VCaP (cell line): ENCODE measurements at regions not wholly inside any gene's neighbourhood (a gene's known extent, or its start where the extent isn't known, plus 50 kb on each side); places are given as distances from the start of the nearest gene placed in this dataset.

Source experiments
- H3K27ac ChIP-seq: fragments of 450-650 bp; 2 replicates; pipeline ENCODE4 v1.5.1; 2017
- TF ChIP-seq, protein P1 (sequence below): fragments of 450-650 bp; conservative IDR thresholded peaks from 2 replicates; pipeline ENCODE4 v1.5.1; 2017; ENCODE audit warnings: mild to moderate bottlenecking, moderate library complexity

DNA sequence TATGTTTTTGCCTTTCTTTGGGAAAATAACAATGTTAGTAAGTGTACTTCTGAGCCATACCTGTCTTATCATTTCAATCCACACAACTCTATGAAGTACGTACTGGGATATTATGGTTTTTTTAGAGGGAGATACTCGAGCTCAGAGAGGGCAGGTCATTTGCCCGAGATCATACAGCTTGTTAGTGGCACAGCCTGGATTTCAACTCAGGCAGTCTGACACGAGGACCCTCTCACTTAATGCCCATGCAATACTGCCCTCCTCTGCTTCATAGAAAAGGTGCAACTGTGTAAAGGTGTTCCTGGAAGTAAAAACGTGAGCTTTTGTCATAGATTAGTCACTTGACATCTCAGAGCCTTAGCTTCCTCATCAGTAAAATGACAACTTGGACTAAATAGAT, 128.0 kb downstream of the NDUFA12 start:
- TF ChIP-seq, protein P1, sequence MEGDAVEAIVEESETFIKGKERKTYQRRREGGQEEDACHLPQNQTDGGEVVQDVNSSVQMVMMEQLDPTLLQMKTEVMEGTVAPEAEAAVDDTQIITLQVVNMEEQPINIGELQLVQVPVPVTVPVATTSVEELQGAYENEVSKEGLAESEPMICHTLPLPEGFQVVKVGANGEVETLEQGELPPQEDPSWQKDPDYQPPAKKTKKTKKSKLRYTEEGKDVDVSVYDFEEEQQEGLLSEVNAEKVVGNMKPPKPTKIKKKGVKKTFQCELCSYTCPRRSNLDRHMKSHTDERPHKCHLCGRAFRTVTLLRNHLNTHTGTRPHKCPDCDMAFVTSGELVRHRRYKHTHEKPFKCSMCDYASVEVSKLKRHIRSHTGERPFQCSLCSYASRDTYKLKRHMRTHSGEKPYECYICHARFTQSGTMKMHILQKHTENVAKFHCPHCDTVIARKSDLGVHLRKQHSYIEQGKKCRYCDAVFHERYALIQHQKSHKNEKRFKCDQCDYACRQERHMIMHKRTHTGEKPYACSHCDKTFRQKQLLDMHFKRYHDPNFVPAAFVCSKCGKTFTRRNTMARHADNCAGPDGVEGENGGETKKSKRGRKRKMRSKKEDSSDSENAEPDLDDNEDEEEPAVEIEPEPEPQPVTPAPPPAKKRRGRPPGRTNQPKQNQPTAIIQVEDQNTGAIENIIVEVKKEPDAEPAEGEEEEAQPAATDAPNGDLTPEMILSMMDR = peak; percentile 77

DNA sequence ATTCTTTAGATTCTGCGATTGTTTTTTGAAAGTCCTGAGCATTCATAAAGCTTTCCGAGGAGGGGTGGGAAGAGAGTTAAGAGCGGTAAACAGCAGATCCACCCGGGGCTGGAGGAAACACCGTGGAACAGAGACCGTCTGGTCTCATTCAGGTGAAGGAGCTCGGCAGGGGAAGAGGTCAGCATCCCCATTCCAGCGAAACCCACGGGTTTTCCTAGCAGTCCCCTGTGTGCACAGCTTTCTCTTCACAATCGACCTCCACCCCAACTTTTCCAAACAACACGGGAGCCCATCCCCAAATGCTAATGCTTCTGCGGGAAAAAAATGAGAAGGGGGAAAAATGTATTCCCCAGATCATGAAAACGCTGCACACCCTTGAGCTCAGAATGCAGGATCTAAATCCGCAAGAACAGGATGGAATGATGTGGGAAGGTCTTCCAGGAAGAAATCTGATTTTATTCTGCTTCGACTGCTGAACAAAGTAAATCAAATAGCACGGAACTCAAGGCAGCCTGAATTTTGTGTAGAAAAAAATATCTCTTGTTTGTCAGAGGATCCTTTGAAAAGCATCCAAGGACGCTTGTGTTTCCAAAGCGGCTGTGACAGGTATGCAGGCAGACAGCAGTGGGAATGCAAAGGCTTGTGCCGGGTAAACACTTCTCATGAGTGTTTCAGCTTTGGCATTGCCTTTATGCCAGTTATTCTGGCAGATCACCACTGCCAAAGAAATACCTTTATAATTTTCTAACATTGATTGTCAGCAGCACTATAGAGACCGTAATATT, 128.8 kb downstream of the NDUFA12 start:
- peak overlapping the region; percentile 92 for H3K27ac ChIP-seq
- TF ChIP-seq, protein P1 = no peak

More for the DNA sequence above, 128.0 kb downstream of the NDUFA12 start:
- peak overlapping the region; percentile 92 for H3K27ac ChIP-seq

DNA sequence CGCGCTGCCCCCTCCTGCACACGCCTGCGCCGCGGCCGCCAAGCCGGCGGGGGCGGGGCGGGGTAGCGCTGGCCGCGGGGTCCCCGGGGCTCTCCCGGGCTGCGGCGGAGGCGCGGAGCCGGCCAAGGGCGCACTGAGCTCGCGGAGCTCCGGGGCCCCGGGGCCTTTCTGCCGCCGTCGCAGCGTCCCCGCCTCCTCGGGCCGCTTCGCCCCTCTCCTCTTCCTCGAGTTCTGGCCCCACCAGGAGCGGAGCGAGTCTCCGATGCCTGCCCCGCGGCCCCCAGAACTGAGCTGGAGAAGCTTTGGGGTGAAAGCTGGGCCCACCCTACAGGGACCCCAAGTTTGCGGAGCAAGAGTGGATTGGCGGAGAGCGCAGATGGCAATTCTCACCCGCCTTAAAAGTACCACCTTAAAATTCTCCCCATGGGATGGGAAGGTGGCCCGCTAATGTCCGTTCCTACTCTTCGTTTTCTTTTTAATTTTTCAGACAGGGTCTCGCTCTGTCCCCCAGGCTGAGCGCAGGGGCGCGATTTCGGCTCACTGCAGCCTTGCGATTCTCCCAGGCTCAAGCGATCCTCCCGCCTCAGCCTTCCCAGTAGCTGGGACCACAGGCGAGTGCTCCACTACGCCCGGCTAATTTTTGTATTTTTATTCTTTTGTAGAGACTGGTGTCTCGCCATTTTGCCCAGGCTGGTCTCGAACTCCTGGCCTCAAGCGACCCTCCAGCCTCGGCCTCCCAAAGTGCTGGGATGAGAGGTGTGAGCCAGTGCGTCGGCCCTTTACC, 129.6 kb downstream of the NDUFA12 start:
- TF ChIP-seq, protein P1 = no peak
- peak overlapping the region; percentile 92 for H3K27ac ChIP-seq

DNA sequence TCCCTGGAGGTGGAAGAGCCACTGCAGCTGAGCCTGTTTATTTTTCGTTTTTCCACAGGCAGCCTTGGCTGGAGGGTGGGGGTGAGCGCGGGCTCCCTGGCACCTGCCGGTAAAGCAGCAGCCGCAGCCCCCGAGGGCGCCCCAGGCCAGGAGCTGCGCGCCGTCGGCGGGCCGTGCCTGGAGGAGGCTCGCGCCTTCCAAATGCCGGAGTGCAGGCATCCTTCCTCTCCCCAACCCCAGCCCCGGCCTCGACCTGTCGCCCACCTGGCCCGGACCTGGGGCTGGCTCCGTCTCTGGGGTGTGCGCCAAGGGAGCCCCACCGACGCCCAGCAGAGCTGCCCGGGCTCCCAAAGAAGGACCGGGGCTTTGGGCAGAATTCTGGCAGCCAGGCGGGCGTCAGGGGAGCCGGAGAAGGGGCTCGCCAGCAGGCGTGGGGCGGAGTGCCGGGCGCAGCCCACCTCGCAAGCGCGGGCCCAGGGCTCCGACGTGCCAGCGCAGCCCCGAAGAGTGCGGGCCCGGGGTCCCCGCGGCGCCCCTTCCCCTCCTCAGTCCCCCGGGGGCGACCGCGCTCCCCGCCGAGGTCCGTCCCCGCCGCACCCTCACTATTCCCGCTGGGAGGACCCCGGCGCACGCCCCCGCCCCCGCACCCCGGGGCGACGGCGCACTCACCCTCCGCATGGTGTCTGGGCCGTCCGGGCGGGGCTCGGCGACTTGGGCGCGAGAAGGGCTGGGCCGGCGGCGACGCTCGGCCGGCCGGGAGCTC, 130.3 kb downstream of the NDUFA12 start:
- TF ChIP-seq, protein P1 = peak; percentile 28
- peak overlapping the region; percentile 92 for H3K27ac ChIP-seq

DNA sequence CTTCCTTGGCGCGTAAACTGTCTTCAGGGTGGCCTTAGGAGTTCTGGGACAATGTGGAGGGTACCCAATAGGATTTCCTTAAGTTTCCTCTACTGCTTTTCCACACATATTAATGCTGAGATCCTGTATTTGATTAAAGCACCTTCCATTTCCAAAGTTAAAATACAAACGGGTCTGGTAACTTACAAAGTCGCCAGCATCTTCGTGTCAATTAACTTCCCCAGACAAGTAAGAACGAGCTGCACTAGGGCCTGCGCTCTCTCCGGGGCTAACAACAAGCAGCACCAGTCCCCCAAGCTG, 130.9 kb downstream of the NDUFA12 start:
- TF ChIP-seq, protein P1 = no peak
- peak overlapping the region; percentile 92 for H3K27ac ChIP-seq

DNA sequence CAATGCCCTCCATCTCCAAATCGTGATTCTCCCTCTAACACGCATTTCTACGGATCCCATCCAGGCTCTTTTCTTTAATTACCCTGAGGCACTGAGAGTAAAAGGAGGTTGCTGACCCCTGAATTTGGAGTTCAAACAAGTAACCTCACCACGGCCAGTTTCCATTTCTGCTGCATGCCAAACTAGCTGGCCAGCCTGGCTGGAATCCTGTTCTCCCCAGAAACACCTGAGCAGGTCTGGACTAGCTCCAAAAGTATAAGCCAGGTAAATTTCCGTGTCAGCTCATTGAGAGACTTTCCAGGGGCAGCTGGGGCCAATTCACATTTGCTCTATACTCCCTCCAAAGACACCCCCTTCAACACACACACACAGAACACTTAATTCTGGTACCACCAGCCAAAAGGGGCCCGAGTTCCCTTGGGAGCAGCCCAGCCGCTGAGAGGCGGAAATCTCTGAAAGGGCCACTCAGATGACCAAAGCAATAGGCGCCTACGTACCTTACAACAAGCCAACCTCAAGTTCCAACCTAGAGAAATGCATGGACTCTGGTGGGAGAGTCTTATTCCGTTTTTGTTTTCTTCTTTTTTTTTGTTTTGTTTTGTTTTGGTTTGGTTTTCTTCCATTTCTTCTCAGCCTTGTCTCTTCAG, 131.4 kb downstream of the NDUFA12 start:
- peak overlapping the region; percentile 92 for H3K27ac ChIP-seq
- TF ChIP-seq, protein P1 = no peak
